GM23338 (cell line): ENCODE measurements at regions not wholly inside any gene's neighbourhood (a gene's known extent, or its start where the extent isn't known, plus 50 kb on each side); places are given as distances from the start of the nearest gene placed in this dataset.

Experiments
- ATAC-seq: fragments of 200-7000 bp; cut with Tn5 transposase; 3 replicates; pipeline ENCODE4 v1.9.1; 2020
- DNase-seq: peaks from one replicate; pipeline ENCODE4 v3.0.0-alpha.2; 2015; ENCODE audit warnings: low spot score
- H2AFZ ChIP-seq: fragments of 200-600 bp; sonication (generic); 2 replicates; pipeline ENCODE4 v1.8.0; 2016; ENCODE audit warnings: antibody characterized with exemption, mild to moderate bottlenecking, moderate library complexity
- H3F3A ChIP-seq: fragments of 200-600 bp; sonication (generic); replicated peaks from 2 replicates; pipeline ENCODE4 v1.8.0; 2017; ENCODE audit warnings: antibody characterized with exemption, mixed run types, low read depth
- H3K27ac ChIP-seq: fragments of 200-600 bp; sonication (generic); 2 replicates; pipeline ENCODE4 v1.6.1; 2016; ENCODE audit warnings: low read depth
- H3K27me3 ChIP-seq: fragments of 200-600 bp; sonication (generic); 2 replicates; pipeline ENCODE4 v1.8.0; 2016; ENCODE audit warnings: mild to moderate bottlenecking, mixed run types, moderate library complexity; ENCODE audit not compliant: insufficient read depth
- H3K36me3 ChIP-seq: fragments of 200-600 bp; sonication (generic); 2 replicates; pipeline ENCODE4 v1.8.0; 2016; ENCODE audit warnings: mild to moderate bottlenecking; ENCODE audit not compliant: insufficient read depth
- H3K4me1 ChIP-seq: fragments of 200-600 bp; sonication (generic); 2 replicates; pipeline ENCODE4 v1.8.0; 2016; ENCODE audit warnings: mild to moderate bottlenecking, moderate library complexity; ENCODE audit not compliant: insufficient read depth
- H3K4me2 ChIP-seq: fragments of 200-600 bp; sonication (generic); 2 replicates; pipeline ENCODE4 v1.7.1; 2017; ENCODE audit warnings: mixed run types
- H3K4me3 ChIP-seq: fragments of 200-600 bp; sonication (generic); 2 replicates; pipeline ENCODE4 v1.6.1; 2016; ENCODE audit warnings: mixed run types
- H3K79me2 ChIP-seq: fragments of 200-600 bp; sonication (generic); replicated peaks from 2 replicates; pipeline ENCODE4 v1.8.0; 2017; ENCODE audit warnings: mild to moderate bottlenecking; ENCODE audit not compliant: insufficient read depth
- H3K9me2 ChIP-seq: fragments of 200-600 bp; sonication (generic); 2 replicates; pipeline ENCODE4 v1.8.0; 2017; ENCODE audit not compliant: insufficient read depth
- H4K20me1 ChIP-seq: fragments of 200-600 bp; sonication (generic); replicated peaks from 2 replicates; pipeline ENCODE4 v1.8.0; 2017; ENCODE audit warnings: mild to moderate bottlenecking; ENCODE audit not compliant: insufficient read depth
- H3K27ac Mint-ChIP-seq: 2 replicates; pipeline ENCODE4 v1.8.0; 2020; ENCODE audit warnings: inconsistent platforms, mild to moderate bottlenecking, moderate library complexity, mixed read lengths
- H3K27me3 Mint-ChIP-seq: 3 replicates; pipeline ENCODE4 v1.8.0; 2022; ENCODE audit warnings: low read depth, mild to moderate bottlenecking, moderate library complexity, mixed read lengths, inconsistent platforms; ENCODE audit not compliant: insufficient read depth, poor library complexity
- H3K36me3 Mint-ChIP-seq: 3 replicates; pipeline ENCODE4 v1.8.0; 2021; ENCODE audit warnings: low read depth, mild to moderate bottlenecking, inconsistent platforms, moderate library complexity, mixed read lengths
- H3K4me1 Mint-ChIP-seq: 3 replicates; pipeline ENCODE4 v1.8.0; 2020; ENCODE audit warnings: mild to moderate bottlenecking, inconsistent platforms, mixed read lengths
- H3K4me3 Mint-ChIP-seq: 3 replicates; pipeline ENCODE4 v1.8.0; 2021; ENCODE audit warnings: moderate library complexity, mild to moderate bottlenecking, inconsistent platforms, mixed read lengths
- H3K9me3 Mint-ChIP-seq: 3 replicates; pipeline ENCODE4 v1.8.0; 2020; ENCODE audit warnings: moderate library complexity, mild to moderate bottlenecking, inconsistent platforms, mixed read lengths
- CTCF ChIP-seq, 2 experiments: fragments of 200-600 bp in 1 of 2; sonication (generic) in 1 of 2; conservative IDR thresholded peaks; 2 replicates each; pipeline versions ENCODE4 v1.5.1 to v1.6.1; 2016 to 2017; ENCODE audit warnings: antibody characterized with exemption in 2 of 2, low read depth in 2 of 2, mild to moderate bottlenecking in 2 of 2, moderate library complexity in 1 of 2
- EZH2 ChIP-seq: fragments of 200-600 bp; sonication (generic); IDR thresholded peaks from one replicate; pipeline ENCODE4 v1.8.0; 2017; ENCODE audit warnings: antibody characterized with exemption, mild to moderate bottlenecking, low read depth; ENCODE audit not compliant: unreplicated experiment
- EZH2phosphoT487 ChIP-seq: fragments of 200-600 bp; sonication (generic); IDR thresholded peaks from one replicate; pipeline ENCODE4 v1.8.1; 2018; ENCODE audit warnings: antibody characterized with exemption; ENCODE audit not compliant: unreplicated experiment
- JUNB ChIP-seq: IDR thresholded peaks from one replicate; pipeline ENCODE4 v1.6.1; 2016; ENCODE audit warnings: antibody characterized with exemption; ENCODE audit not compliant: unreplicated experiment
- NANOG ChIP-seq: IDR thresholded peaks from 2 replicates; pipeline ENCODE4 v1.6.1; 2016; ENCODE audit warnings: antibody characterized with exemption, borderline replicate concordance
- POLR2AphosphoS5 ChIP-seq: IDR thresholded peaks from 2 replicates; pipeline ENCODE4 v1.6.1; 2016; ENCODE audit warnings: antibody characterized with exemption, low read depth
- REST ChIP-seq: IDR thresholded peaks from one replicate; pipeline ENCODE4 v1.6.1; 2018; ENCODE audit warnings: antibody characterized with exemption; ENCODE audit not compliant: unreplicated experiment
- STAT1 ChIP-seq: IDR thresholded peaks from one replicate; pipeline ENCODE4 v1.6.1; 2016; ENCODE audit warnings: antibody characterized with exemption; ENCODE audit not compliant: unreplicated experiment
- ZNF114 ChIP-seq: fragments of 250-450 bp; sonication (Bioruptor Pico); IDR thresholded peaks from 2 replicates; pipeline ENCODE4 v1.5.0; 2020; ENCODE audit warnings: mild to moderate bottlenecking, moderate library complexity
- ZNF331 ChIP-seq: fragments of 250-450 bp; sonication (Bioruptor Pico); IDR thresholded peaks from 2 replicates; pipeline ENCODE4 v1.5.0; 2020; ENCODE audit warnings: low read depth, mild to moderate bottlenecking, moderate library complexity

DNA sequence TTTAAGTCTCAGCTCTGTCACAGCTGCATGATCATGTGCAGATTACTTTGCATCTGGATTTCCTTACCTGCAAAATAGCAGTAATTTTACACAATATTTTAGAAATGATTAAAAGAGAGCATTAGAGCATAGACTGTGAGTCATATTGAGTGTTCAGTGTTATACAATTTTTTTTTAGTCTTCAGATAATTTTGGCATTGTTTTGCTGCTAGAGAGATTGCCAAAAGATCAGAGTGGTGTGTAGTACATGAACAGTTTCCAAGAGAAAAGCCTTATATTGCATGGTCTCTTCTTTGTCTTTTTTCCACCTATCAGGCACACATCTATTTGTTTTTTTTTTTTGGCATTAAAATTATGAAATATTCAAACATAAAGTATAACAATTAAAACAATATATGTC, 209.6 kb upstream of the TLL1 start (continued):
- TF ChIP-seq REST (no peak), NANOG (no peak), ZNF114 (CRISPR knock-in tag) (no peak), POLR2AphosphoS5 (no peak), STAT1 (no peak), CTCF (conservative IDR thresholded peaks at IDR 0.05; ENCODE audit: low read depth in 2 of 2) (no peak), EZH2phosphoT487 (no peak), JUNB (no peak), EZH2 (no peak)

DNA sequence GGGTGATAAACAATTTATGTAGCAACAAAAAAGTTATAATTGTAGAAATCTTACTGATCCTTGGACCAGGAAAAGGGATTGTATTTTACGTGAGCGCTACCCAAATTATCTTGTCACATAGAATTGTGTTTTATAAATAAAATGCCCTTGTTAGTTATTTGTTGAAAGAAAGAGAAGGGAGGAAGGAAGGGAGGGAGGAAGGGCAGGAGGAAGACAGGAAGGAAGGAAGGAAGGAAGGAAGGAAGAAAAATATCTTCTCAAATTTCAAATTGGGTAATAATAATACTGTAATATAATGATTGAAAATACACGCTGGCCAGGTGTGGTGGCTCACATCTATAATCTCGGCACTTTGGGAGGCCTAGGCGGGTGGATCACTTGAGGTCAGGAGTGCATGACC, 206.2 kb upstream of the TLL1 start:
- H3K36me3 ChIP-seq: no peaks in the 10 kb centered on the region
- Mint-ChIP-seq H3K9me3 (no peaks in the 10 kb centered on the region), H3K27me3 (peaks cover 2% of the 10 kb centered on the region), H3K4me3 (no peak overlapping the region), H3K27ac (no peak overlapping the region), H3K36me3 (no peaks in the 10 kb centered on the region), H3K4me1 (peaks cover 11% of the 10 kb centered on the region)
- H3K9me2 ChIP-seq: no peaks in the 10 kb centered on the region
- H4K20me1 ChIP-seq: no peaks in the 10 kb centered on the region
- H3K27me3 ChIP-seq: no peaks in the 10 kb centered on the region
- H3K4me3 ChIP-seq: no peak overlapping the region
- H3K4me2 ChIP-seq: no peak overlapping the region
- ATAC-seq (no peak), DNase-seq (no peak)
- no peak for TF ChIP-seq STAT1
- TF ChIP-seq ZNF114 (CRISPR knock-in tag): no peak
- no peaks in the 10 kb centered on the region for H3K4me1 ChIP-seq
- H3F3A ChIP-seq: no peaks in the 10 kb centered on the region
- H3K79me2 ChIP-seq: no peaks in the 10 kb centered on the region
- H3K27ac ChIP-seq: no peak overlapping the region
- H2AFZ ChIP-seq: no peak overlapping the region

- H3K9me3 Mint-ChIP-seq: no peaks in the 10 kb centered on the region
- H3K4me1 ChIP-seq: no peaks in the 10 kb centered on the region
- H3K36me3 ChIP-seq: no peaks in the 10 kb centered on the region
- peaks cover 2% of the 10 kb centered on the region for H3K27me3 Mint-ChIP-seq
- ATAC-seq: no peak
- no peak overlapping the region for H3K27ac Mint-ChIP-seq
- no peak overlapping the region for H3K27ac ChIP-seq
- no peaks in the 10 kb centered on the region for H3K79me2 ChIP-seq
- H3K4me3 Mint-ChIP-seq: no peak overlapping the region
- no peak overlapping the region for H3K4me3 ChIP-seq
- no peaks in the 10 kb centered on the region for H3K27me3 ChIP-seq
- no peak overlapping the region for H2AFZ ChIP-seq
- no peaks in the 10 kb centered on the region for H4K20me1 ChIP-seq
- DNase-seq: no peak
- H3K4me1 Mint-ChIP-seq: peaks cover 7% of the 10 kb centered on the region
- H3F3A ChIP-seq: no peaks in the 10 kb centered on the region
- H3K4me2 ChIP-seq: no peak overlapping the region
- H3K9me2 ChIP-seq: no peaks in the 10 kb centered on the region
- H3K36me3 Mint-ChIP-seq: no peaks in the 10 kb centered on the region
- no peak for TF ChIP-seq ZNF331 (CRISPR knock-in tag)
- TF ChIP-seq JUNB: no peak
Observed at GRCh38 chr4:165667969-165668368, 205.1 kb upstream of the TLL1 start.
